MM.1S (cell line): ENCODE measurements at regions not wholly inside any gene's neighbourhood (a gene's known extent, or its start where the extent isn't known, plus 50 kb on each side); places are given as distances from the start of the nearest gene placed in this dataset.

Experiments used
- DNase-seq: peaks from one replicate; pipeline ENCODE4 v3.0.0-alpha.2; 2015
- H2AFZ ChIP-seq: fragments of 300-600 bp; sonication (generic); 2 replicates; pipeline ENCODE4 v1.6.0; 2016; ENCODE audit warnings: antibody characterized with exemption, low read length
- H3F3A ChIP-seq: fragments of 300-600 bp; sonication (generic); 2 replicates; pipeline ENCODE4 v1.6.1; 2016; ENCODE audit warnings: mild to moderate bottlenecking, antibody characterized with exemption, low read length, moderate library complexity, mixed read lengths; ENCODE audit not compliant: insufficient read depth
- H3K27ac ChIP-seq: fragments of 300-600 bp; sonication (generic); 2 replicates; pipeline ENCODE4 v1.5.1; 2016; ENCODE audit warnings: mild to moderate bottlenecking, low read length
- H3K27me3 ChIP-seq: fragments of 300-600 bp; sonication (generic); replicated peaks from 2 replicates; pipeline ENCODE4 v1.6.0; 2016; ENCODE audit warnings: low read length; ENCODE audit not compliant: insufficient read depth
- H3K36me3 ChIP-seq: fragments of 300-600 bp; sonication (generic); replicated peaks from 2 replicates; pipeline ENCODE4 v1.6.1; 2016; ENCODE audit warnings: mild to moderate bottlenecking, low read length, mixed read lengths; ENCODE audit not compliant: insufficient read depth
- H3K4me1 ChIP-seq: fragments of 300-600 bp; sonication (generic); 2 replicates; pipeline ENCODE4 v1.6.1; 2016; ENCODE audit warnings: low read length, mixed read lengths
- H3K4me2 ChIP-seq: fragments of 300-600 bp; sonication (generic); 2 replicates; pipeline ENCODE4 v1.6.0; 2016; ENCODE audit warnings: low read depth, low read length
- H3K4me3 ChIP-seq: fragments of 300-600 bp; sonication (generic); 2 replicates; pipeline ENCODE4 v1.5.1; 2016; ENCODE audit warnings: low read length, mixed read lengths
- H3K79me2 ChIP-seq: fragments of 300-600 bp; sonication (generic); 2 replicates; pipeline ENCODE4 v1.6.1; 2016; ENCODE audit warnings: mixed run types, low read length, mixed read lengths
- H3K9ac ChIP-seq: fragments of 300-600 bp; sonication (generic); 2 replicates; pipeline ENCODE4 v1.6.1; 2016; ENCODE audit warnings: low read length, mixed read lengths
- H3K9me2 ChIP-seq: fragments of 300-600 bp; sonication (generic); replicated peaks from 2 replicates; pipeline ENCODE4 v1.6.1; 2016; ENCODE audit warnings: mild to moderate bottlenecking, low read length, mixed read lengths; ENCODE audit not compliant: insufficient read depth
- H3K9me3 ChIP-seq: fragments of 300-600 bp; sonication (generic); replicated peaks from 2 replicates; pipeline ENCODE4 v1.6.1; 2016; ENCODE audit warnings: mild to moderate bottlenecking, low read length, mixed read lengths; ENCODE audit not compliant: insufficient read depth
- H4K20me1 ChIP-seq: fragments of 300-600 bp; sonication (generic); 2 replicates; pipeline ENCODE4 v1.6.1; 2016; ENCODE audit warnings: mild to moderate bottlenecking, low read length, moderate library complexity, mixed read lengths; ENCODE audit not compliant: insufficient read depth
- CTCF ChIP-seq: fragments of 300-600 bp; sonication (generic); IDR thresholded peaks from 2 replicates; pipeline ENCODE4 v1.5.1; 2016; ENCODE audit warnings: antibody characterized with exemption, low read length, mixed read lengths
- EZH2 ChIP-seq: fragments of 300-600 bp; sonication (generic); optimal IDR thresholded peaks from 2 replicates; pipeline ENCODE3; 2017; ENCODE audit warnings: low read depth, mild to moderate bottlenecking, antibody characterized with exemption, low read length, mixed read lengths
- EZH2phosphoT487 ChIP-seq: fragments of 300-600 bp; sonication (generic); IDR thresholded peaks from 2 replicates; pipeline ENCODE4 v1.6.1; 2018; ENCODE audit warnings: antibody characterized with exemption, low read length

DNA sequence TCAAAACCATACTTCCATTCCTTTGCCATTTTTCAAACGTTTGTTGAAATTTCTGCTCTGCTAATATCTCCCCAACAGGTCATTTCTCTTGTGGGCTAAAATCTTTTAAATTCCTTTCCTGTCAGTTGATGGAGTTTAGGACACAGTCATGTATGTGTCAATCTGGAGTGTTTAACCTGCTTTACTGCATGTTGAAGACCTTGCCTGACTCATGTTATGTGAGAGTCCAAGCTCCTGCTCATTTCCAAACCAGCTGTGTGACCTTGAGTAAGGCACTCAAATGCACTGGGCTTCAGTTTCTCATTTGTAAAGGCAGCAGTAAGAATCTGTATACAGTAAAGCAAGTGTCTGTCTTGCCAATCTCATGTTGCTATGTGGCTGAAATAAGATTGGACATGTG lies 171.9 kb upstream of the SPACA1 start:
- H3K27ac ChIP-seq, result no peak overlapping the region
- H4K20me1 ChIP-seq, result no peaks in the 10 kb centered on the region
- no peaks in the 10 kb centered on the region for H3K36me3 ChIP-seq
- no peak for DNase-seq
- H3K4me1 ChIP-seq, result peaks cover 12% of the 10 kb centered on the region
- no peaks in the 10 kb centered on the region for H3K27me3 ChIP-seq
- no peaks in the 10 kb centered on the region for H3F3A ChIP-seq
- no peaks in the 10 kb centered on the region for H3K9me3 ChIP-seq
- no peaks in the 10 kb centered on the region for H3K9me2 ChIP-seq
- H2AFZ ChIP-seq, result no peak overlapping the region
- H3K9ac ChIP-seq, result no peak overlapping the region
- H3K79me2 ChIP-seq, result no peaks in the 10 kb centered on the region
- no peak overlapping the region for H3K4me2 ChIP-seq
- no peak overlapping the region for H3K4me3 ChIP-seq
- TF ChIP-seq EZH2, result no peak
- TF ChIP-seq CTCF, result no peak
- TF ChIP-seq EZH2phosphoT487, result no peak

DNA sequence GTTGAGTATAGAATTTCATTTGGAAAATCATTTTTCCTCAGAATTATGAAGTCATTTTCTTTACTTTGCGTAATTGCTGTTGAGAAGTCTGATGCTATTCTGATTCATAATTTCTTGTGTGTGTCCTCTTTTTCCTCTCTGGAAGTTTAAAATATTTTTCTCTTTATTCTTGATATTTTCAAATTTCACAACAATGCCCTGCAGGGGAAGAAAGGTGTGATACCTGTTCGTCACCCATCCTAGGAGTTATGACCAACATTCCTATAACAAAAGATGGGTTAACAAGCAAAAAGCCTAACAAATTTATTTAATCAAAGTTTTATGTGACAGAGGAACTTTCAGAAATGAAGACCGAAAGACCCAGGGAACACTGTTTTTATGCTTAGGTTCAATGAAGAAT lies 171.5 kb upstream of the AKIRIN2 start:
- Histone ChIP-seq H3K27me3 (no peaks in the 10 kb centered on the region), H4K20me1 (no peaks in the 10 kb centered on the region), H3K4me2 (no peak overlapping the region), H3K36me3 (no peaks in the 10 kb centered on the region), H3K79me2 (no peaks in the 10 kb centered on the region), H3K4me3 (no peak overlapping the region), H3K4me1 (no peaks in the 10 kb centered on the region), H3K27ac (no peak overlapping the region), H3F3A (no peaks in the 10 kb centered on the region), H3K9ac (no peak overlapping the region), H3K9me2 (no peaks in the 10 kb centered on the region), H2AFZ (no peak overlapping the region), H3K9me3 (no peaks in the 10 kb centered on the region)
- no peak for DNase-seq
- TF ChIP-seq CTCF (no peak), EZH2 (no peak), EZH2phosphoT487 (no peak)

DNA sequence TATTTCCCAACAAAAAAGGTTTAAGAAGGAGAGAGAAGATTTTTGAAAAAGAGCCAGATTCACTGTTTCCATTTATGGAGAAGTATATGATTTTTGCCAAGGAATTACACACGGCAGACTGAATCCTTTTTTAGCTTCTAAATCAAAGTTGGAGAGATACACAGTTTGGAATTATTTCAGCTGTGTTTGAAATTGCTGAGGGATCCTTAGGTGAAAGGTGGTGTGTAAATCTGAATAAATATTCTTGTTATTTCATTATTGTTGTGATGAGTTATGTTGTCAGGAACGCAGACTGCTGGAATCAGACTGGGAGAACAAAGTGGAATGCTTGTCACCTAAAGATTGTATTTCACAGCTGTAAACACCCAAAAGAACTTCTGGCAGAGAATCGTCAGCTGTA lies 168.5 kb upstream of the AKIRIN2 start:
- Histone ChIP-seq H3K4me2 (no peak overlapping the region), H3K27me3 (no peaks in the 10 kb centered on the region), H3F3A (no peaks in the 10 kb centered on the region), H2AFZ (no peak overlapping the region), H3K9me3 (no peaks in the 10 kb centered on the region), H3K9ac (no peak overlapping the region), H3K79me2 (no peaks in the 10 kb centered on the region), H3K27ac (no peak overlapping the region), H3K9me2 (no peaks in the 10 kb centered on the region), H3K4me3 (no peak overlapping the region), H3K4me1 (no peaks in the 10 kb centered on the region), H4K20me1 (no peaks in the 10 kb centered on the region), H3K36me3 (no peaks in the 10 kb centered on the region)
- no peak for DNase-seq
- no peak for TF ChIP-seq EZH2phosphoT487
- TF ChIP-seq CTCF, result no peak
- TF ChIP-seq EZH2, result no peak
